Mucosa of stomach (tissue), 1 donor: ENCODE measurements at regions not wholly inside any gene's neighbourhood (a gene's known extent, or its start where the extent isn't known, plus 50 kb on each side); places are given as distances from the start of the nearest gene placed in this dataset.

Experiments used
- H3K27me3 ChIP-seq: one replicate; pipeline ENCODE4 v1.7.0; 2013; ENCODE audit warnings: mild to moderate bottlenecking, low read length; ENCODE audit not compliant: control insufficient read depth, insufficient read depth
- H3K36me3 ChIP-seq: one replicate; pipeline ENCODE4 v1.7.0; 2013; ENCODE audit warnings: low read length; ENCODE audit not compliant: control insufficient read depth, insufficient read depth
- H3K4me1 ChIP-seq: one replicate; pipeline ENCODE4 v1.7.0; 2013; ENCODE audit warnings: mild to moderate bottlenecking, low read length; ENCODE audit not compliant: control insufficient read depth, insufficient read depth
- H3K4me3 ChIP-seq: one replicate; pipeline ENCODE4 v1.7.0; 2013; ENCODE audit warnings: low read length
- H3K9ac ChIP-seq: one replicate; pipeline ENCODE4 v1.7.0; 2013; ENCODE audit warnings: mild to moderate bottlenecking, low read length, moderate library complexity
- H3K9me3 ChIP-seq: one replicate; pipeline ENCODE4 v1.7.0; 2013; ENCODE audit warnings: mild to moderate bottlenecking, low read length, moderate library complexity; ENCODE audit not compliant: control insufficient read depth
- donor health status: Pancreatic carcinoma.

- Histone ChIP-seq H3K27me3 (no peaks in the 10 kb centered on the region), H3K36me3 (no peaks in the 10 kb centered on the region), H3K4me1 (no peaks in the 10 kb centered on the region), H3K4me3 (no peak overlapping the region), H3K9ac (no peak overlapping the region), H3K9me3 (no peaks in the 10 kb centered on the region)
Measured at GRCh38 chr10:3348564-3348963, 176.0 kb upstream of the PITRM1 start.

GRCh38 chr10:3347413-3348182, 175.0 kb upstream of the PITRM1 start:
- H3K4me3 ChIP-seq = no peak overlapping the region
- no peaks in the 10 kb centered on the region for H3K9me3 ChIP-seq
- H3K27me3 ChIP-seq = no peaks in the 10 kb centered on the region
- H3K4me1 ChIP-seq = no peaks in the 10 kb centered on the region
- H3K9ac ChIP-seq = no peak overlapping the region
- H3K36me3 ChIP-seq = no peaks in the 10 kb centered on the region

DNA sequence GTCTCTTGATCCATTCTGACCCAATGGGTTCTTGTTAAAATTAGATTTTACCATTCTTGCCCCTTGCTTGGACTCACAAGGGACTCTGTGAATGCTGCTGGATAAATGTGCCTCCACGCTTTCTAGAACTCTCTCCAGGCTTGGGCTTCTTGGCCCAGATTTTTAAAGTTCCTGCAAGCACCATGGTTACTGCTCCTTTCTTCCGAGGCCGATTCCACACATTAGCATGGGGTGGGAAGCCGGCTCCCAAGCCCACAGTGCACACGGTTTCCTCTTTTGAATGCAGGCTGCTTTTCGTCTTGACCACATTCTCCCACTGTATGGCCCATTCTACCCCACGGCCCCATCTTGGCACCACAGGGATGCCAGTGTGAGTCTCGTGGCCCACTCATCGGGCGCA, 174.3 kb upstream of the PITRM1 start:
- Histone ChIP-seq H3K9ac (no peak overlapping the region), H3K36me3 (no peaks in the 10 kb centered on the region), H3K4me1 (no peaks in the 10 kb centered on the region), H3K9me3 (no peaks in the 10 kb centered on the region), H3K4me3 (no peak overlapping the region), H3K27me3 (no peaks in the 10 kb centered on the region)

DNA sequence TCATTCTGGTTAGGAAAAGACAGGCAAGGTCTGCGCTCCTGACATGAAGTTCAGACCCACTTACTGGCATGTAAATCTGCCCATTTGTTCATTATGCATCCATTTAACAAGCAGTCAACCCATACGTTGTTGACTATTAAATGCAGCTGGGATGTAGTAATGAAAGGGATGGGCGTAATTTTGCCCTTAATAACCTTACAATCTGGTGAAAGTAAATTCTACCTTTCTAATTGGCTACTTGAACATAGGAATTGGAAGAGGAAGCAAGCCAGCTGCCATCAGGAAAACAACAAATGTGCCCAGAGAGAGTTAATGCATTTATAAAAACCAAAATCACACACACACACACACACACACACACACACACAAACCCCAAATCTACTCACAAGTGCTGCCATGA, 170.2 kb upstream of the PITRM1 start:
- no peaks in the 10 kb centered on the region for H3K27me3 ChIP-seq
- no peaks in the 10 kb centered on the region for H3K9me3 ChIP-seq
- H3K36me3 ChIP-seq = no peaks in the 10 kb centered on the region
- H3K4me3 ChIP-seq = no peak overlapping the region
- no peak overlapping the region for H3K9ac ChIP-seq
- no peaks in the 10 kb centered on the region for H3K4me1 ChIP-seq

DNA sequence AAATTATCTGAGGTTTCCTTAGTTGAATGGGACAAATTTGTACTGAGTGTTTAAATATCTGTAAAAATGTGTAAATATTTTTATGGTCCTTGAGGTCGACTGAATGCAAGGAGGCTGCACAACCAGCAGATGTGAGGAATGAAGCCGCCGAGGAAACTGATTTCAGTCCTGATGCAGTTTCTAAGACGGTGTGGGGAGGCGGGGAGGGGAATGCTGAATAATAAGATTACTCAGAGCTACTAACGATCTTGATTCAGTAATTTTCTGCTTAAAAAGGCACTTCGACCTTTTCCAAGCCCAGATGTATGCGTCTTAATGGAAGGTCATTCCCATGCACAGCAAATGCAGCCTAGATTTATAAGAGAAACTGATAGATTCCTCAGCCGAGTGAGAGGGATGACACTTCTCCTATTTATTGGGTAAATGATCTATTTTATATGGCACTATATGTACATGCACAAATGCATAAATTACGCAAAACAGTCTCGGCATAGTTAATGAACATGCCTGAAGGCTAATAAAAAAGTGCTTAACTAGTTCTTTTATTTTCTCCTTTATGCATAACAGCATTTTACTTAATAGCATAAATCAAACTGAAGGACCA, 167.6 kb upstream of the PITRM1 start:
- Histone ChIP-seq H3K27me3 (no peaks in the 10 kb centered on the region), H3K4me3 (no peak overlapping the region), H3K4me1 (no peaks in the 10 kb centered on the region), H3K36me3 (no peaks in the 10 kb centered on the region), H3K9me3 (no peaks in the 10 kb centered on the region), H3K9ac (no peak overlapping the region)

DNA sequence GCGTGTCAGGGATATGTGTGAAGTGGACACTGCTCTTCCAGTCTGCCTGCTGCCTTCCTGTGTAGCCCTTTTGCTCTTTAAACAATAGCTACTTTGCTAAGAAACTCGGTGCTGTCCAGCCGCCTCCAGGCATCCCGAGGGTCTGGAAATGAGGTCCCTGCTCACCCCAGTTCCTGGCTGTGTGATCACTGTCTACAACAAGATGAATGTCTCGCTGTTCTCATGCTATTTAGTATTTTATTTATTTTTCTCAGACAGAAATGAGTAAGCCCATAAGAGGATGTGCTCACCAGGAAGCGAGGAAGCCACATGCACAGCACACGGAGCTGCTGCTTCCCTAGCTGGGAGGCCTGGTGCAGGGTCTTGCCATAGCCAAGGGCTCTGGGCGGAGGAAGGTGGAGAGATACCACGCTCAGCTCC, 167.0 kb upstream of the PITRM1 start:
- Histone ChIP-seq H3K27me3 (no peaks in the 10 kb centered on the region), H3K9me3 (no peaks in the 10 kb centered on the region), H3K9ac (no peak overlapping the region), H3K4me1 (no peaks in the 10 kb centered on the region), H3K36me3 (no peaks in the 10 kb centered on the region), H3K4me3 (no peak overlapping the region)

DNA sequence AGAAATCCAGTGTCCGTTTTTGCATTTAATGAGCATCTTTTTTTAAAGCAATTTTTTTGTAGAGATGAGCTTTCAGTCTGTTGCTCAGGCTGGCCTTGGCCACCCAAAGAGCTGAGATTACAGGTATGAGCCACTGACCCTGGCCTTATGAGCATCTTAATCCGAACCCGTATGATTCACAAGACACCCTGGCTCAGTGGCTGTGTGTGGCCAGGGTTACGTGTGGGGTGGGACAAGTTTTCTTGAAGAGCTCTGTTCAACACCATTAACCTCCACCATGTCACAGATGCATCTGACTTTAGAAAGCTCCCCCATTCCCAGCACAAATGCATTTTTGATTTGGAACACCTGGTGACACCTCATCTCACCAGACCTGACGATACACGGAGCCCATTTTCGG, 166.5 kb upstream of the PITRM1 start:
- no peaks in the 10 kb centered on the region for H3K36me3 ChIP-seq
- H3K4me3 ChIP-seq = no peak overlapping the region
- no peaks in the 10 kb centered on the region for H3K4me1 ChIP-seq
- H3K9ac ChIP-seq = no peak overlapping the region
- H3K9me3 ChIP-seq = no peaks in the 10 kb centered on the region
- H3K27me3 ChIP-seq = no peaks in the 10 kb centered on the region

DNA sequence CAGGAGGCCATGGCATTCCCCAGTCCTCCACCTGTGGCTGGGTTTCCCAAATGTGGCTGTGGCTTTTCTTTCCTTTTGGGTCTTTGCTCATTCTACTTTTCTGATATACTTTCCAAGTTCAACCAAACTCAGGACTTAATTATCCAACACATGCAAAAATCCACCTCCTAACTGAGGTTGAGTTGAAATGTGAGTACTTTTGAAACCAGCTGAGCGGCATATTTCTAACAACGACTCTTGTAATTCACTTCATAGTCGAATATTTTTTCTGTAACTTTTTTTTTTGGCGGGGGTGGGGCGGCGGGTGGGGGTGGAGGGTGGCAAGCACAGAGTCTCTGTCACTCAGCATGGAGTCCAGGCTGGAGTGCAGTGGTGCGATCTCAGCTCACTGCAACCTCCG, 165.2 kb upstream of the PITRM1 start:
- no peaks in the 10 kb centered on the region for H3K9me3 ChIP-seq
- H3K4me3 ChIP-seq = no peak overlapping the region
- H3K4me1 ChIP-seq = no peaks in the 10 kb centered on the region
- H3K36me3 ChIP-seq = no peaks in the 10 kb centered on the region
- H3K27me3 ChIP-seq = no peaks in the 10 kb centered on the region
- no peak overlapping the region for H3K9ac ChIP-seq

- Histone ChIP-seq H3K36me3 (no peaks in the 10 kb centered on the region), H3K4me3 (no peak overlapping the region)
Measured at GRCh38 chr10:3336673-3337293, 164.2 kb upstream of the PITRM1 start.

DNA sequence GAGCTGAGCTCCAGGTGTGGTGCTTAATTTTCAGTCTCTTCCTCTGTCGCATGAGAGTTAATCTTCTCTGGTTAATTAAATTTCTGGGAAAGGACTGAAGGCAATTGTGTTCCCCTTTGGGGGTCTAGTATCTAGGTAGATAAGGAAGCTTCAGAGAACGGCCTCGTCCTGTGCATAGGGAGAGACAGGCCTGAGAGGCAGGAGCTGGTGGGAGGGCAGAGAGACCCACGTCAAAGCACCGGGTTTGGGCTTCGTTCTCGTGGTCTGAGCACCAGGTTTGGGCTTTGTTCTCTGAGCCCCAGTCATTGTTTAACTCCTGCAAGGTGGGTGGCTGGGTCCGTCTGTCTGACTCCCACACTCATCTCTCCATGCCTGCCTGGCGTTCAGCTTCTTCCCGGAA, 160.8 kb upstream of the PITRM1 start:
- H3K36me3 ChIP-seq = no peaks in the 10 kb centered on the region
- H3K27me3 ChIP-seq = no peaks in the 10 kb centered on the region
- no peak overlapping the region for H3K9ac ChIP-seq
- H3K4me3 ChIP-seq = no peak overlapping the region
- H3K4me1 ChIP-seq = no peaks in the 10 kb centered on the region
- H3K9me3 ChIP-seq = no peaks in the 10 kb centered on the region

More at GRCh38 chr10:3336673-3337293, 164.2 kb upstream of the PITRM1 start:
- Histone ChIP-seq H3K27me3 (no peaks in the 10 kb centered on the region), H3K9me3 (no peaks in the 10 kb centered on the region), H3K9ac (no peak overlapping the region), H3K4me1 (no peaks in the 10 kb centered on the region)

- no peaks in the 10 kb centered on the region for H3K27me3 ChIP-seq
- H3K9me3 ChIP-seq = no peaks in the 10 kb centered on the region
- H3K4me3 ChIP-seq = no peak overlapping the region
- no peaks in the 10 kb centered on the region for H3K4me1 ChIP-seq
- H3K36me3 ChIP-seq = no peaks in the 10 kb centered on the region
- H3K9ac ChIP-seq = no peak overlapping the region
Measured at GRCh38 chr10:3331690-3332230, 159.2 kb upstream of the PITRM1 start.

GRCh38 chr10:3331187-3331586, 158.6 kb upstream of the PITRM1 start:
- Histone ChIP-seq H3K4me3 (no peak overlapping the region), H3K9me3 (no peaks in the 10 kb centered on the region), H3K36me3 (no peaks in the 10 kb centered on the region), H3K27me3 (no peaks in the 10 kb centered on the region), H3K4me1 (no peaks in the 10 kb centered on the region), H3K9ac (no peak overlapping the region)
